HG02973 (cell line): ENCODE measurements at regions not wholly inside any gene's neighbourhood (a gene's known extent, or its start where the extent isn't known, plus 50 kb on each side); places are given as distances from the start of the nearest gene placed in this dataset.
"Not testable (repeated sequence)": the region's sequence is repeated elsewhere in the genome, so short reads cannot be mapped to it uniquely, and the experiment has no call there.

ENCODE experiments used
- ATAC-seq: cut with Tn5 transposase; IDR thresholded peaks from one replicate; pipeline ENCODE4 v1.9.1; 2021; ENCODE audit warnings: moderate library complexity; ENCODE audit not compliant: unreplicated experiment

- no peak for ATAC-seq
These were observed 73.0 kb downstream of the DIO3 start for GRCh38 chr14:101634202-101634849.

DNA sequence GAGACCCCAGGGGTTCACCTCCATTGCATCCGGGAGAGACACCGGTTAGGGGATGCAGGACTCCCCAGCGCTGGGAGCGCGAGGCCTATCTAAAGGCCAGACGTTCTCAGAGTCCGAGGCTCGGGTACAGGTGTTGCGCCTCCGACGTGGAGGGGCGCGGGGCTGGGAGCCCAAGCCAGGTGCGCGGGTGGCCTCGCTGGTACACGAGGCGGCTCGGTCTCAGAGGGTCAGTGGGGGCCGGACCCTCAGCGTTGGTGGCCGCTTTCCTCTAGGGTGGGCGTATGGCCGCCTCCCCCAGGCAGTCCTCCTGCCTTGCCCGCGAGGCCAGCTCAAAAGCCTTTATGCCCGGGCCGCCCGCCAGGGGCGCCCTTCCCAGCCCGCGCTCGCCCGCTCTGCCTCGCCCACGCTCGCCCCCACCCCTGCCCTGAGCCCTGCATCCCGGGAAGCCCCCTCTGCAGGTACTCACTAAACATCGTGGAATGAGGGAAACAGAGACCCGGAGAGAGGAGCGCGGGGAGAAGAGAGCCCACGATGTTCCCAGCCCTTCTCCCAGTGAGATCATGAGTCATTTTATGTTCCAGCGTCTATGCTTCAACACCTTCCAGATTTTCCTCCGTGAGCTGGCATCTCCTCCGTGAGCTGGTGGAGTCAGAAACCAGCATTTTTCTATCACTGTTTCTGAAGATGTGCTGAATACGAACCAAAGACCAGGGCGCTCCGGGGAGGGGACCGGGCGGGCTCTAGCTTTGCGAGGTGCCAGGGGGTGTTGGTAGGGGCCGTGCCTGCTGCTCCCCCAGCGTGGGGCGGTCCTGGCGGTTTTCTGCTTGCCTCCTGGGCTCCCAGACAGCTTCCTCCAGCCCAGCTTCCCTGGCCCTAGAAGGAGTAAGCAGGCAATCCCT is 73.8 kb downstream of the DIO3 start:
- no peak for ATAC-seq

DNA sequence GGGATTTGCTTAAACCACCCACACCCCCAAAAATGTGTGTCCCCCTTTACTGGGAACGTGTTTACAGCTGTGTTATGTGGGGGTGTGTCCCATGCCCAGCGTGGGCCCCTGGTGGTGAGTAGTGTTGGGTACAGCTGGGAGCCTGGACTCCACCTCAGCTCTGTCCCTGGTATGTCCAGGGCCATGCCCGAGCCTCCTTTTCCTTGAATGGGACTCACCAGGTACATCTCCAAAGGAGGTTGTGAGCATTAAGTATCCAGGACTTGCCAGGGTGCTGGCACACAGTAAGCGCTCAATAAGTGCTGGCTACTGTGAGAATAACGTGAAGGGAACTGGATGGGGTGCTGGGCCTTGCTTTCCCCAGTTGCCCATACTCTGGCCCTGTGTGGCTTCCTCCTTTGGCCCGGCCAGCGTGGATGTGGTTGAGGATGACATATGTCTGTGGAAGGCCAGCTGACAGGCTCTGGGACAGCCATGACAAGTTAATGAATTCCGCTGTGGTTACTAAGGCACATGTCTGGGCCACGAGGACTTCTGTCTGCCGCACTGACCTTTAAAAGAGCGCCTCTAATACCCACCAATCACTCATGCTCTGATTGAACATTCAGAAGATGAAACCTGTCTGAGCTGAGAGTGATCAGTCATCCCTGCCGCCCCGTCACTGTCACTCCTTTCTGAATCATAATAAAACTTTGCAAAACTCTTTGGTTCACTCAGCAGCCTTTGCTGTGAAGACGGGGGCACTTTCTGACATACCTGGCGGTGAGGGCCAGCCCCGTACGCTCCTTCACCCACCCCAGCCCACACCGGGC is 74.7 kb downstream of the DIO3 start:
- ATAC-seq: peak; percentile 61

GRCh38 chr14:101639241-101639833 is 78.0 kb downstream of the DIO3 start:
- ATAC-seq: no peak

GRCh38 chr14:101643651-101644050 is 82.4 kb downstream of the DIO3 start:
- ATAC-seq: no peak

DNA sequence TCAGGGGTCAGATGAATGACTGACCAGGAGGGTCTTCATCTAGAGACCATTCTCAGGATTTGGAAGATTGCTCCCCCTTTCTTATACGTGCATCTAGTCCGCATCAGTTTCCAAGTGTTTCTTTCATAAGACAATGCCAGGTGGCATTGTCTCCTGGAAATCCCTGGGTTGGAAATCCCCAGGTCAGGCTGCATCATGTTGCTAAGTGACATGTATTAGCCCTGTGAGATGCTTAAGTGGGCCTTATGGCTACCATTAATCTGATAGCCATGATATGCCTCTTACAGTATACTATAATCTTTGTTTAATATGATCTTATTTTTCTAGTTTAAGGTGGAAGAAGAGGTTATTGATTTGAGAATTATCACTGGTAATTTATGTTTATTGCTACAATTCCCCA is 92.8 kb downstream of the DIO3 start:
- ATAC-seq: no peak

DNA sequence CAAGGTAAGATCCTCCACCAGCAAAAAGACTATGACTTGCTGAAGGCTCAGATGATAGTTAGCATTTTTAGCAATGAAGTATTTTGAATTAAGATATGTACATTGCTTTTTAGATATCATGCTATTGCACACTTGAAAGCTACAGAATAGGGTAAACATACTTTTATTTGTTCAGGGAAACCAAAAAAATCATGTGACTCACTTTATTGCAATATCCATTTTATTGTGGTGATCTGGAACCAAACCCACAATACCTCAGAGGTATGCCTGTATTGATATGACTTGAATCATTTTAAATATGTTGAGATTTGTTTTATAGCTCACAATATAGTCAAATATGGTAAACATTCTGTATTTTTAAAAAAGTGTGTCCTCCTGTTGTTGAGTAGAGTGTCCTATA is 96.1 kb downstream of the DIO3 start:
- no peak for ATAC-seq

DNA sequence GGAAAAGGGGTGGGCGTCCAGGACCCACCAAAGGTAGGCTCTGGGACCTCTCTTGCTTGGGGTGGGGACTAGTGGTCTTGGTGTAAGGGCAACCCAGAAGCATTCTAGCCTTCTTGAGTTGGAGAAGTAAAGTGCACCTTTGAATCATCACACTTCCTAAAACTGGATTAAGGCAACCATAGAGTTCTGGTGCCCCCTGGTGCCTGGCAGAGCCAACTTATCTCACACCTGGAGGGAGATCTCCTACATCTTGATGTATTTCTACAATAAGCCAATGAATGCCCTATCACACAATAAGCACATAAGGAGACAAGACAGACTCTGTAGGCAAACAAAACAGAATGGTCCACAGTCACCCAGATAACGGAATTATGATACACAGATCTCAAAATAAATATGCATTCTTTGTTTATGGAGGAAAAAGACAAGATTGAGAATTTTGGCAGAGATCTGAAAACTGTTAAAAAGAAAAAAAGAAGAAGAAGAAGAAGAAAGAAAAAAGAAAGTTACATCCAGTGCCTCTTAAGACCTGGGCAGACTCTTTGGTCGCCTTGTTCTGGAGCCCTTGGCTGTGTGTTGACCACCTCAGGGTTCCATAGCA is 95.9 kb upstream of the PPP2R5C start:
- ATAC-seq: no peak

DNA sequence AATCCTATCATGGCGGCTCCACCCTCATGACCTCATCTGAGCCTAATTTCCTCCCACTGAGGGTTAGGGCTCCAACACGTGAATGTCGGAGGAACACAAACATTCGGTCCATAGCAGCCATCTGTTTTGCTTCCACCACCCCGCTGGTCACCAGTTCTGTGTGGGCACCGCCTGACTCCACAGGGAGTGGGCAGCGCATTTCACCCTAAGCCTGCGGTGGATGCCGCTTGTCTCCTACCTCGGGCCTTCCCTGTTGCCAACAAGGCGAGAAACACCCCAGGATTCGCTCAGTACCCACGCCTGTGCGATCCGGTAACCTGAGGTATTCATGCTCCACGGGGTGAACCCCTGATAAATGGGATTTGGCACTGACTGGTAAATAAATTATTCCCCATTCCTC is 95.2 kb upstream of the PPP2R5C start:
- no peak for ATAC-seq

DNA sequence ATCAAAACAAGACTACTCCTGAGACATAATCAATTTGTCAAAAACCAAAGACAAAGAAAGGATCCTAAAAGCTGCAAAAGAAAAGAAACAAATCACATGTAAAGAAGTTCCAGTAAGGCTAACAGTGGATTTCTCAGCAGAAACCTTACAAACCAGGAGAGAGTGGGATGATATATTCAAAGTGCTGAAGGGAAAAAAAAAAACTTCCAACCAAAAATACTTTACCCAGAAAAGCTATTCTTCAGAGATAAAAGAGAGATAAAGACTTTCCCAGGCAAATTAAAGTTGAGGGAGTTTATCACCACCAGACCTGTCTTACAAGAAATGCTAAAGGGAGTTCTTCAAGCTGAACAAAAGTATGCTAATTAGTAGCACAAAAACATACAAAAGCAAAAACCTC is 91.9 kb upstream of the PPP2R5C start:
- no peak for ATAC-seq

DNA sequence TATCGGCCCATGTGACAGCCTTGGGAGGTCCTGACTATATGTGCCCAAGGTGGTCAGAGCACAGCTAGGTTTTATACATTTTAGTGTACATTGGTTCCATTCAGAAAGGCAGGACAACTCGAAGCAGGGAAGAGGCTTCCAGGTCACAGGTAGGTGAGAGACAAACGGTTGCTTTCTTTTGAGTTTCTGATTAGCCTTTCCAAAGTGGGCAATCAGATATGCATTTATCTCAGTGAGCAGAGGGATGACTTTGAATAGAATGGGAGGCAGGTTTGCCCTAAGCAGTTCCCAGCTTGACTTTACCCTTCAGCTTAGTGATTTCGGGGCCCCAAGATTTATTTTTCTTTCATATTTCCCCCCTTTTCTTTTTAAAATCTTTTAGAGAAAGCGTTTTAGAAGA is 87.6 kb upstream of the PPP2R5C start:
- ATAC-seq: no peak

DNA sequence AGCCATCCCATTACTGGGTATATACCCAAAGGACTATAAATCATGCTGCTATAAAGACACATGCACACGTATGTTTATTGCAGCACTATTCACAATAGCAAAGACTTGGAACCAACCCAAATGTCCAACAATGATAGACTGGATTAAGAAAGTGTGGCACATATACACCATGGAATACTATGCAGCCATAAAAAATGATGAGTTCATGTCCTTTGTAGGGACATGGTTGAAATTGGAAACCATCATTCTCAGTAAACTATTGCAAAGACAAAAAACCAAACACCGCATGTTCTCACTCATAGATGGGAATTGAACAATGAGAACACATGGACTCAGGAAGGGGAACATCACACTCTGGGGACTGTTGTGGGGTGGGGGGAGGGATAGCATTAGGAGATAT is 85.7 kb upstream of the PPP2R5C start:
- not testable (repeated sequence) for ATAC-seq

DNA sequence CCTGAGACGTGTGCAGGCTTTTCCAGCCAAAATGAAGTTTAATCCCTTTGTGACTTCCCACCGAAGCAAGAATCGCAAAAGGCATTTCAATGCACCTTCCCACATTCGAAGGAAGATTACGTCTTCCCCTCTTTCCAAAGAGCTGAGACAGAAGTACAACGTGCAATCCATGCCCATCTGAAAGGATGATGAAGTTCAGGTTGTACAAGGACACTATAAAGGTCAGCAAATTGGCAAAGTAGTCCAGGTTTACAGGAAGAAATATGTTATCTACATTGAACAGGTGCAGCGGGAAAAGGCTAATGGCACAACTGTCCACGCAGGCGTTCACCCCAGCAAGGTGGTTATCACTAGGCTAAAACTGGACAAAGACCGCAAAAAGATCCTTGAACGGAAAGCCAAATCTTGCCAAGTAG is 83.6 kb upstream of the PPP2R5C start:
- ATAC-seq: not testable (repeated sequence)

- no peak for ATAC-seq
These were observed 79.7 kb upstream of the PPP2R5C start for GRCh38 chr14:101681795-101682194.

DNA sequence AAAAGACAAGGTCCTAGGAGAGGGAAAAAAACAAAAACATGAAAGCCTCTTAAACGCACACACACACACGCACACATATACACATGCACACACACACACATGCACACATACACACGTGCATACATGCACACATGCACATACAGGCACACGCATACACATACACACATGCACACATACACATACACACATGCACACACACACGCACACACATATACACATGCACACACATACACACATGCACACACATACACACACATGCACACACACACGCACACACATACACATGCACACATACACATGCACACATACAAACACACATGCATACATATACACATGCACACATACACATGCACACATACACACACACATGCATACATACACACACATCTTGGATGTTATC is 78.1 kb upstream of the PPP2R5C start:
- ATAC-seq: no peak

- no peak for ATAC-seq
These were observed 73.6 kb upstream of the PPP2R5C start for GRCh38 chr14:101687756-101688546.

GRCh38 chr14:101689039-101689501 is 72.4 kb upstream of the PPP2R5C start:
- ATAC-seq: no peak

DNA sequence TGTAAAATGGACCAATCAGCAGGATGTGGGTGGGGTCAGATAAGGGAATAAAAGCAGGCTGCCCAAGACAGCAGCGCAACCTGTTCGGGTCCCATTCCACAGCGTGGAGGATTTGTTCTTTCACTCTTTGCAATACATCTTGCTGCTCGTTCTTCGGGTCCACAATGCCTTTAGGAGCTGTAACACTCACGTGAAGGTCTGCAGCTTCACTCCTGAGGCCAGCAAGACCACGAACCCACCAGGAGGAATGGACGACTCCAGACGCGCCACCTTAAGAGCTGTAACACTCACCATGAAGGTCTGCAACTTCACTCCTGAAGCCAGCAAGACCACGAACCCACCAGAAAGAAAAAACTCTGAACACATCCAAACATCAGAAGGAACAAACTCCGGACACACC is 71.5 kb upstream of the PPP2R5C start:
- ATAC-seq: not testable (repeated sequence)

DNA sequence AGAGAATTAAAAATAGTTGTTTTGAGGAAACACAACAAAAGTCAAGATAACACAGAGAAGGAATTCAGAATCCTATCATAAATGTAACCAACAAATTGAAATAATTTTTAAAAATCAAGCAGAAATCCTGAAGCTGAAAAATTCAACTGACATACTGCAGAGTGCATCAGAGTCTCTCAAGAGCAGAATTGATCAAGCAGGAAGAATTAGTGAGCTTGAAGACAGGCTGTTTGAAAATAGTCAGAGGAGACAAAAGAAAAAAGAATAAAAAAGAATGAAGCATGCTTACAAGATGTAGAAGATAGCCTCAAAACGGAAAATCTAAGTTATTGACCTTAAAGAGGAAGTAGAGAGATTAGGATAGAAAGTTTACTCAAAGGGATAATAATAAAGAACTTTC is 65.8 kb upstream of the PPP2R5C start:
- no peak for ATAC-seq

- no peak for ATAC-seq
These were observed 57.4 kb upstream of the PPP2R5C start for GRCh38 chr14:101704140-101704539.
